HG02852 (cell line): ENCODE measurements at regions not wholly inside any gene's neighbourhood (a gene's known extent, or its start where the extent isn't known, plus 50 kb on each side); places are given as distances from the start of the nearest gene placed in this dataset.

ENCODE experiments used
- ATAC-seq: cut with Tn5 transposase; IDR thresholded peaks from one replicate; pipeline ENCODE4 v1.9.1; 2021; ENCODE audit warnings: mild to moderate bottlenecking, moderate library complexity; ENCODE audit not compliant: unreplicated experiment

GRCh38 chr4:151998723-151999122 is 237.9 kb upstream of the GATB start:
- no peak for ATAC-seq

DNA sequence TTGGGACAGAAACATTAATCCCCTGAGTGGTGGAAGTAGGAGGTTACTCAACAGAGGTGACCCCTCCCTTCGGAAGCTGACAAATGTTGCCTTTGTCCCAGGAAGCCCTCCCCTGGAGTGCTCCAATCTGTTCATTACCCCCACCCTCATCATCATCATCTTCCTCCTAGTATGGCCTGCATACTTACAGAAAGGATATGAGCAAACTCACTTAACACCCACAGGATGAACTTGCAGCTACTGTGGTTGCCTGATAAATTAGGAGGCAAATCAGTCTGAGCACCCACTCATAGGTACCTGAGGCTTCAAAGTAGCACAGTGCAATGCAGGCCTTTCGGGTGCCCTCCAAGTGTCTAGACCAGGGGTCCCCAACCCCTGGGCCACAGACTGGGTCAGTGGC is 236.7 kb upstream of the GATB start:
- ATAC-seq: no peak

- no peak for ATAC-seq
These were observed 233.6 kb upstream of the GATB start for GRCh38 chr4:151994429-151994828.

- ATAC-seq: no peak
These were observed 232.7 kb upstream of the GATB start for GRCh38 chr4:151993521-151993920.

GRCh38 chr4:151992332-151993154 is 231.7 kb upstream of the GATB start:
- ATAC-seq: no peak

GRCh38 chr4:151991884-151992167 is 231.0 kb upstream of the GATB start:
- ATAC-seq: no peak

DNA sequence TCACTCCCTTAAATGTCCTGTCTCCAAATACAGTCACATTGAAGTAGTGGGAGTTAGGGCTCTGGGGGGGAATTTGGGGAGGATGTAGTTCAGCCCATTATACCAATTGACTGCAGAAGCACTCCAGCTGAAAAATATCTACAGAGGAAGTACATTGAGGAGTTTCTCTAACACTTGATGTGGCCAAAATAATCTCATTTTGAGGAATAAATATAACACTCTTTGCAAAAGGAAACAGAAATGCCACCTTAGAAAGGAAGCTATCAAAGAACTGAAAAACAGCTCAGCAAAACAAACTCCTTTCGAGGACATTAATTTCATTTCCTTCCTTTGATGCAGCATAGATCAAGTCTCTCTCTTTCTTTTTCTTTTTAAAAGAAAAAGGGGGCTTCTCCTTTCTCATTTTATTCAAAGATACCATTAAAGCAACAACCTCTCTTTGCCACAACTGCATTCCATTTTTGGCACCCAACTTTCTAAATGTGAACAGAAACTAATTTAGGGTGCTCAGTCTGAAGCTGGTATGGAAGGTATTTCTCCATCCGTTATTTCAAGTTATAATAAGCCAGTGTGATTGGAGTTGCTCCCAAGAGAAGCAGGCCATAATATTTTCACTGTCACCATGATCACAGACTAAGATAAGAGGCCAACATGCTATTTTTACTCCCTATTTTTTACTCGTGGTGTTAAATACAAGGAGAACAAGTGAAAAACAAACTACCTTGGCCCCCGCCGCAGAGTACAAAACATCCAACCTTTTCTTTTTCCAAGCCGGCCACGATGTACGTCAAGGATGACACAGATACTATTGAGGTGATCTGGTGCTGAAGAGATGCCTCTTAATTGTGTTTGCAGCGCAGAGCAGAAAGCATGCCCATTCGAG is 230.4 kb upstream of the GATB start:
- no peak for ATAC-seq

- no peak for ATAC-seq
These were observed 229.4 kb upstream of the GATB start for GRCh38 chr4:151990201-151990600.

DNA sequence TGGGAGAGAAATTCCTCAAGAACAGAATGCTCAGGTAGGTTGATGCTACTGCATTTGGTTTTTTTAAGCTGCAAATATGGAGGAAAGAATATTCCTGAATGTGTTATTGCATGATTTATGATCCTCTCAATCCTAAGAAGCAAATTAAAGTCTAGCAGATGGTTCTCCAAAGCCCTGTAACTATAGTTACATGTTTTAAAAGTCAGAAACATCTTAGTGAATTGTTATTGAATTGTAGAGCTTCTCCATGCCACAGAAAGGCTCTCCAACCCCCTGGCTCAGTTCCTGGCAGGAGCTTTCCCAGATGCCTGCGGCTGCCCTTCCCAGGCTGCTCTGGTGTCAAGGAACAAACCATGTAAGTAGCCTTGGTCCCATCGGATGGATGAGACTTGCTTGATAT is 227.8 kb upstream of the GATB start:
- no peak for ATAC-seq

GRCh38 chr4:151987606-151988005 is 226.8 kb upstream of the GATB start:
- ATAC-seq: no peak

DNA sequence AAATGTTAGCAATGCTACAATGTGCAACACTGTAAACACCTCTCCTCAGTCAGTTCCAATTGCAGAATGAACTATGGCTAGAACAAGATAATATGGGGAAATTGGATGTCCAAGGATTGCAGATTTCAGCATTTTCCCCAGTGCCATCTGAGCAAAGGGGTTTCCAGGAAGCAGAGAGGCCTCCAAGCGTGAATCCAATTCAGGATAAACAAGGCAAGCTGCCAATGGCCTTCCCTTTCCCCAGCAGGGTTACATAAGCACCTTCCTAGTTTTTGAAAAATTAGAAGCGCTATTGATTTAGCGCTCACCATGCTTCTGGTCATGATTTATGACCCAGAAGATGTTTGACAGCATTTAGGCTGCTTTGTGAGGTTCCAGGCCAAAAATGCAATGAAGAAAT is 223.0 kb upstream of the GATB start:
- ATAC-seq: no peak

GRCh38 chr4:151979819-151980218 is 219.0 kb upstream of the GATB start:
- ATAC-seq: no peak

DNA sequence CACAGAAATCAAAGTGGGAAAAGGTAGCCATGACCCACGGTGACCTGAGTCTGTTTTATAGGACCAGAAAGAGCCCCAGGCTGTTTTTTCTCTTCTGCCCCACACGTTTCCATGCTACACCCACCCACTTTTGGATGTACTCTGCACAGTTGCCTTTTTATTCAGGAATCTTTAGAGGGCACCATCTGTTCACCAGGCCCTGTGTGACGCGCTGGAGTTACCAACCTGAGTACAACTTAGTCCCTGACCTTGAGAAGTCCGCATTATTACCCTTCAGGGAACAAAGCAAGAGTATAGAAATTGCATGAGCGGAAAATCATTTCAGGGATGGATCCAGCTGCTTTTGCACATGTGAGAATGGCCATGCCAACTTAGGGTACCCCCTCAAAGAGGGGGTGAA is 207.8 kb upstream of the GATB start:
- ATAC-seq: no peak

GRCh38 chr4:151967074-151967473 is 206.3 kb upstream of the GATB start:
- no peak for ATAC-seq

GRCh38 chr4:151962138-151962823 is 201.5 kb upstream of the GATB start:
- no peak for ATAC-seq

GRCh38 chr4:151961456-151961855 is 200.6 kb upstream of the GATB start:
- ATAC-seq: no peak

DNA sequence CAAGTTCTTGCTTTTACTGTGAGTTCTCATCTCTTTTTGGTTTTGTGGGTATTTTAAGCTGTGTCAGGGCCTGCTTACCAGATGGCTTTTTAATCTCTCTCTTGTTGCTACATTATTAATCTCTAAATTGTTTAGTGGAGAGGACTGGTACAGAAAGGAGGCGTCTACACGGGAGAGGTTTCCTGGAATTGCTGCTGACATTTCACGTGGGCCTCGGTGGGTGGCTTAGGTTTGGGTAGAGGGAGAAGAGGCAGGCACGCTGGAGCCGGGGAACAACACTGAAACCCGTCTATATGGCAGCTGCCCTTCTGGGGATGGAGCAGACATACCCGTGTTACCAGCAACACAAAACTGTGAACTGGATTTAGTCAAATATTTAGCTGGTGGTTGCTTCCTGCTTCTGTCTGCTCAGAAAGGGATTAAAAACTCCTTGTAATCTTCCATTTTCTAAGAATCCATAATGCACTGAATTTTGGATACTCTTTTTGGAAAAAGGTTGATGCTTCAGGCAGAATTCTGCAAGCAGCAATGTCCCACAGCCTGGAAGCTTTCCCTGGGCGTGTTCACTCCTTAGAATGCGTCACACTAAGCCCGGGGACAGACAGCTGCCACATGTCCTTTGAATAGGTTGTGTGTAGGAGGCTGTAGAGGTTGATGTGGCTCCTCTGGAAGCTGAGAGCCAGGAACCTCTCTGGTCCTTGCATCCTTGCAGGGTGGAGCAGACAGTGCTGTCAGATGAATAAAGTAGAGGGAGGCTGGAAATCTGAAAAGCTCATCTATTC is 199.8 kb upstream of the GATB start:
- ATAC-seq: no peak

DNA sequence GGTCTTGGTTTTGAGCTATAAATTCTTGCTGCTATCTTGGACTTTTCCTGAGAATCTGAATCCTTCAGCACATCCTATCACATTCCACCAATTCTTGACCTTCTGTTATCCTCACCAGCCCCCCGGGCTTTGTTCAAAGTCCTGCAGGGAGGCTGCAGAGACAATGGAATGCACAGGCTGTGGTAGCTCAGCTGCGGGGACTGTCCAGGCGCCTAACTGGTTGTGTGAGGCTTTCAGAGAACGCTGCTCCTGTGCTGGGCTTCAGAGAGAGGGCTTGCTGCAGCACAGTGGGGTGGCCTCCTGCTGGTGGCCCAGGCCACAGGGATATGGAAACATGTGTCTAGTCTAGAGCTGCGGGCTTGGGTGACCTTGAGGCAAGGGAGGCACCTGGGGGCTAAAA is 196.3 kb upstream of the GATB start:
- ATAC-seq: no peak

GRCh38 chr4:151955721-151956380 is 195.0 kb upstream of the GATB start:
- ATAC-seq: no peak

GRCh38 chr4:151953795-151954372 is 193.1 kb upstream of the GATB start:
- ATAC-seq: no peak
